ENCODE measurements at regions not wholly inside any gene's neighbourhood (a gene's known extent, or its start where the extent isn't known, plus 50 kb on each side); places are given as distances from the start of the nearest gene placed in this dataset.
A peak's percentile ranks its signal among the peaks of the same experiment; 100 is the strongest.

- no peak overlapping the region for H3K4me3 Mint-ChIP-seq
- no peaks in the 10 kb centered on the region for H3K36me3 Mint-ChIP-seq (ENCODE audit: low read depth)
- TF ChIP-seq CTCF (IDR thresholded peaks at IDR 0.05), result no peak
- H3K9me3 Mint-ChIP-seq, result no peaks in the 10 kb centered on the region
- H3K27ac Mint-ChIP-seq, result no peak overlapping the region
- peaks cover 2% of the 10 kb centered on the region for H3K27me3 Mint-ChIP-seq (ENCODE audit: low read depth, poor library complexity)
- peaks cover 14% of the 10 kb centered on the region for H3K4me1 Mint-ChIP-seq
- DNase-seq, result no peak
These were observed 621.7 kb downstream of the LMO4 start for GRCh38 chr1:87950369-87950768.

- no peak for DNase-seq
- H3K36me3 Mint-ChIP-seq (ENCODE audit: low read depth), result no peaks in the 10 kb centered on the region
- H3K27me3 Mint-ChIP-seq (ENCODE audit: low read depth, poor library complexity), result no peaks in the 10 kb centered on the region
- H3K27ac Mint-ChIP-seq, result no peak overlapping the region
- H3K4me3 Mint-ChIP-seq, result no peak overlapping the region
- no peak for TF ChIP-seq CTCF (IDR thresholded peaks at IDR 0.05)
- peaks cover 22% of the 10 kb centered on the region for H3K4me1 Mint-ChIP-seq
- no peaks in the 10 kb centered on the region for H3K9me3 Mint-ChIP-seq
These were observed 622.7 kb downstream of the LMO4 start for GRCh38 chr1:87951409-87951808.

GRCh38 chr1:87951852-87952251, 623.2 kb downstream of the LMO4 start:
- no peak for TF ChIP-seq CTCF (IDR thresholded peaks at IDR 0.05)
- Mint-ChIP-seq H3K27ac (no peak overlapping the region), H3K9me3 (no peaks in the 10 kb centered on the region), H3K27me3 (ENCODE audit: low read depth, poor library complexity) (no peaks in the 10 kb centered on the region), H3K4me3 (no peak overlapping the region), H3K4me1 (peaks cover 22% of the 10 kb centered on the region), H3K36me3 (ENCODE audit: low read depth) (no peaks in the 10 kb centered on the region)
- DNase-seq, result no peak

- Mint-ChIP-seq H3K27ac (no peak overlapping the region), H3K4me1 (peaks cover 25% of the 10 kb centered on the region), H3K36me3 (ENCODE audit: low read depth) (no peaks in the 10 kb centered on the region), H3K4me3 (no peak overlapping the region), H3K9me3 (no peaks in the 10 kb centered on the region), H3K27me3 (ENCODE audit: low read depth, poor library complexity) (no peaks in the 10 kb centered on the region)
- DNase-seq, result no peak
- no peak for TF ChIP-seq CTCF (IDR thresholded peaks at IDR 0.05)
These were observed 624.4 kb downstream of the LMO4 start for GRCh38 chr1:87953121-87953520.

GRCh38 chr1:87953732-87954344, 625.2 kb downstream of the LMO4 start:
- H3K4me1 Mint-ChIP-seq, result peaks cover 33% of the 10 kb centered on the region

More at GRCh38 chr1:87953732-87954344, 625.2 kb downstream of the LMO4 start:
- no peaks in the 10 kb centered on the region for H3K36me3 Mint-ChIP-seq (ENCODE audit: low read depth)
- TF ChIP-seq CTCF (IDR thresholded peaks at IDR 0.05), result peak; percentile 68
- peak; percentile 54 for DNase-seq
- H3K27me3 Mint-ChIP-seq (ENCODE audit: low read depth, poor library complexity), result no peaks in the 10 kb centered on the region
- H3K4me3 Mint-ChIP-seq, result no peak overlapping the region
- H3K9me3 Mint-ChIP-seq, result no peaks in the 10 kb centered on the region
- no peak overlapping the region for H3K27ac Mint-ChIP-seq
